CD4-positive, alpha-beta T cell treated with Interleukin-4 for 1 hour (primary cell): ENCODE measurements at regions not wholly inside any gene's neighbourhood (a gene's known extent, or its start where the extent isn't known, plus 50 kb on each side); places are given as distances from the start of the nearest gene placed in this dataset.
A peak's percentile ranks its signal among the peaks of the same experiment; 100 is the strongest.

Experiments used
- DNase-seq, 2 donors: peaks; one replicate each; pipeline ENCODE4 v3.0.0-alpha.2; 2020 to 2022

DNA sequence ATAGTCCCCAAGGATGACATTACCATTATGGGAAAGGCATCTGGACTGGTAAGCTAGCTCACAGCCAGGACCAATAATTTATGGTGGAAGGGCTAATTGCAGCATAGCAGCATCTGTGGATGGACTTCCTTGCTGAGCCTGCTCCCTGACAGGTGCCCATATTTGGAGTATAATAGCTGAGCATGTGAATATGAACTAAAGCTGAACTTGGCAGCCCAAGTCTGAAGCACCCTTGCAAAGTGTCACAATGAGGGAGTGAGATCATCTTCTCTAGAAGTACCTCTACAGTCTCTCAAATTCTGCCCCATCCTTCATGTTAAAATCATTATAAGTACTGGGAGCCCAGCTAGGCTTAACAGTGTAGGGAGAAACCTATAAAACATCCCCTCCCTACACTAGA lies 128.2 kb upstream of the INPP4B start:
- no peak for DNase-seq

DNA sequence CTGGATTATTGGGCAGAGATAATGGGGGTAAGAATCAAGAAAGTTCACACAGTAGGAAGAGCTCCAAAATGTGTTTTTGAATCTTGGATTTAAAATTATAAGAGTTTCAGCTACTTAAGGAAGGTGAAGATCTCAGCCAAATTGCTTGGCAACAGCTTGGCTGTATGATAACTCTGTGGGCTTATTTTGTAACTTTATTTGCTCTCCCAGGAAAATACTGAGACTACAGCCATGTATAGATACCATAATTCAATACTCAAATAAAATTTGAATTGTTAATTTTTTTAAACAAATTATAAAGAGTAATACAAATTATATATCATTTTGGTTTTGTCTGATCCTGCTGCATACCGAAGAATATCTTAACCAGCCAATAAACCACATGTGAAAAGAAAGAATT lies 129.5 kb upstream of the INPP4B start:
- DNase-seq: no peak

DNA sequence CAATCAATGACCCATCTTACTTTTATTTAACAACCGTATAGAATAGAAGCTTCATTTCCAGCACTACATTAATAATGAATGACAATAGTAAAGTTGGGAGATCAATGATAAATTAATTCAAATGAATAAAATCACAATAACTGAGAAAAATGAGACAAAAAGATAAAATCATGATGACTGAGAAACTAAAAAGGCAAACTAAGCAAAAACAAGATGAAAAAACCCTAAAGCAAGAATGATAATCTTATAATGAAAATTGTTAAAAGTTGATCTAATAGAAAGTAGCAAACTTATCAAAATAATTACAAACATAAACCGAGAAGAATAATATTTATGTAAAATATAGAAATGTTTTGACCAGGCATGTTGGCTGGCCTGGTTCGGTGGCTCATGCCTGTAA lies 130.4 kb upstream of the INPP4B start:
- DNase-seq: no peak

DNA sequence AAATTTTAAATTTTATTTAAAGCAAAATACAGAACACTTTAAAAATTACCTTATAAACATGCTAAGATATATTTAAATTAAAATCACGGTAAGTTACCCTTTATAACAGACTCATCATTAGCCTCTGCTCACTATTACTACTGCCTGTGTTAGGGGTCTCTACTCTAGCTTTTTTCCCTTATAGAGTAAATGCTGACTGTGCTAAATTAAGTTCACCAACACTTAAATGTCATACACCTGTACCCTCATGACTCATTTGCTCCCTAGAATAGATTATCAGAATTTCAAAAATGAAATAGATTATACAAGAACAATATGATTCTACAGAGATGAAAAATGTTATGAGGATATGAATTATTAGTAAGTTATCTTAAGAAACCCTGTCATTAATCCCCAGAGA lies 131.1 kb upstream of the INPP4B start:
- no peak for DNase-seq

DNA sequence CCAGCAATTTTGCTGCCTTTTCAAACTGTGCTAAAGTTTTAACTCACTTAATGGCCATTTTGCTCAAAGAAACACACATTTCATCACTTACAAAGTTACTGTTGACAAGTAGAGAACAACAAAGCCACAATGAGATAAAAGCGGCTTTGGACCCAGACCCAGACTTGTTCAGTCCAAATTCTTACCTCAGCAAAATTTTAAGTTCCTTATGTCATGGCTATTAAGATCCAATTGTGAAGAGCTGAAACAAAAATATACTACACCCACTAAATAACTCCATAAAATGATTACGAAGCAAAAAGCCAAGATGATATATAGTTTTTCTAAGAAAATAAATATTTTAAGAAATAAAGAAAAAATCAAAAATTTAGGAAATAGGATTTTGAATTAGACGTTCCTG lies 137.0 kb upstream of the INPP4B start:
- DNase-seq: no peak

DNA sequence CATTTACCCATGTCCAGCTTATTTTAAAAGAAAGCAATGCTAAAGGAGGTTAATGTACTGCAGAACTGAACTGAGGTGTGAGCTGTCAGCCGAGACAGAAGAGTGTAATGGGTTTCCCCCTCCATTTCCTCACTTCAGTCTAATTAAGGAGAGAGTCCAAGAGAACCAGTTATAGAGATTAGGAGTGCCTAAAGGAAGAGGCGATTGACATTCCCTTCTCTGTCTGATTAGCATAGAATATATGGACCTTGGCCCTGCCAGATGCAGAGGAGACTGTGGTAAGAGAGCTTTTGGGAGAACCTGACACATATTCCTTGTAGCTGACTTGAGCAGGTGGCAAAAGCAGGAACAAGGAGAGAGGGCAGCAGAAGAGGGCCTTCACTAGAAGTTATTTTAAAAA lies 137.5 kb upstream of the INPP4B start:
- no peak for DNase-seq

DNA sequence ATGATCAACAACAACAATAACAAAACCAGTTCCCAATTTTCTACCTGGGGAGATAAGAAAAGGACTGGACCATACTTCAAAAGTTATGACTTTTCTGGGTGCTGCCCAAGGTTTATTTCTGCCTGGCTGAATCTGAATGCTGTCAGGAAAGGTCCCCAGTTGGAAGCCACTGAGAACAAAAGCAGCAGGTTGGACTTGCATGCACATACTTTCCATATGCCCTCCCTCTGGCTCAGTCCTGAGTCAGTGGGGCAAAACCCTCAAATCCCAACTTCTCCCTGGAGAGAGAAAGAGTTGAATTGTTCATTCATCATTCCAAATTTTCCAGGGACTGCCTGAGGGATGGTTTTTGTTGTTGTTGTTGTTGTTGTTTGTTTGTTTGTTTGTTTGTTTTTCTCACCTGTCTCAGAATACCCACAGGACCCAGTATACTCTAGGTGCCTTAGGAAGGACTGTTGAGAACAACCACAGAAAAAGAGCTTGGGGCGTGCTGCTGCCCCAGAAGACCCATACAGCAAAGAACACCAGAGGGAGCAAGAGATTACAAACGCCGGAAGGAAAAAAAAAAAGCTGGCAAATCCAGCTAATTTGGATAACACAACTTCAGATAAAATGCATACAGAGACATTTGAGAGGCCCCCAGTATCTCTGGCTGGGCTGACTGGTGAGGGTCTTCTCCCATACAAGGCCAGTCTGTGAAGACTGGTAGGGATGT lies 138.9 kb upstream of the INPP4B start:
- DNase-seq: no peak

DNA sequence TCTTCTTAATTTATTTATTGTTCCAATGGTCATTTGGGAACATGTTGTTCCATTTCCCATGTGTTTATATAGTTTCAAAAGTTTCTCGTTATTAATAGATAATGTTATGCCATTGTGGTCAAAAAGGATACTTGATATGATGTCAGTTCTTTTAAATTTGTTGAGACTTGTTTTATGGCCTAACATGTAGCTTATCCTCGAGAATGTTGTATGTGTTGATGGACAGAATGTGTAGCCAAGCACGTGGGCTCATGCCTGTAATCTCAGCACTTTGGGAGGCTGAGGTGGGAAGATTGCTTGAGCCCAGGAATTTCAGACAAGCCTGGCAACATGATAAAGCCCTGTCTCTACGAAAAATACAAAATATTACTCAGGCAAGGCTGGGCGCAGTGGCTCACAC lies 168.5 kb upstream of the USP38 start:
- DNase-seq: no peak

DNA sequence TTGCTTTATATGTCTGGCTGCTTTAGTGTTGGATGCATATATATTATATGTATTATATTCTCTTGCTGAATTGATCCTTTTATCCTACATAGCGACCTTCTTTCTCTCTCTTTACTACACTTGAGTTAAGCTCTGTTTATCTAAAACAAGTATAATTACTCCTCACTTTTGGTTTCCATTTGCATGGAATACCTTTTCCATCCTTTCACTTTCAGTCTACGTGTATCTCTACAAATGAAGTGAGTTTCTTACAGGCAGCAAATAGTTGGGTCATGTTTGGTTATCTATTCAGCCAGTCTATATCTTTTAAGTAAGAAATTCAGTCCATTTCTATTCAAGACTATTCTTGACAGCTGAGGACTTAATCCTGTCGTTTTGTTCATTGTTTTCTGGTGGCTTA lies 167.5 kb upstream of the USP38 start:
- DNase-seq: no peak

DNA sequence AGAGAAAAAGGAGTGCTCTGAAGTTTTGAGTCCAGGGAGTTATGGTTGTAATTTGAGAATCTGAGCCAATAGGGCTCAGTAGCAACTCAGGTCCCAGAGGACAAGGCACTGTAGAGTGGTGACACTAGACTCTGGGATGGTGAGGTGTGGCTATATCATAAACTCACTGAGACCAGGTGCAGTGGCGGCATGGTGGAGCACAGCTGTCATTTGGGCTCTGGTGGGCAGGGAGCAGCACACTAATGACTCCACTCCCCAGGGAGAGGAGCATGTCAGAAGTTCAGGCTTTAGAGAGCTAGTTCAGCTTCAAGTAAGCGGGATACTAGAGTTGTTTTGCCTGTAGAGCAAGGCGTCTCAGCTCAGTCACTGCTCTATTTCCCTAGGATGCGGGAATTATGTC lies 165.4 kb upstream of the USP38 start:
- no peak for DNase-seq

DNA sequence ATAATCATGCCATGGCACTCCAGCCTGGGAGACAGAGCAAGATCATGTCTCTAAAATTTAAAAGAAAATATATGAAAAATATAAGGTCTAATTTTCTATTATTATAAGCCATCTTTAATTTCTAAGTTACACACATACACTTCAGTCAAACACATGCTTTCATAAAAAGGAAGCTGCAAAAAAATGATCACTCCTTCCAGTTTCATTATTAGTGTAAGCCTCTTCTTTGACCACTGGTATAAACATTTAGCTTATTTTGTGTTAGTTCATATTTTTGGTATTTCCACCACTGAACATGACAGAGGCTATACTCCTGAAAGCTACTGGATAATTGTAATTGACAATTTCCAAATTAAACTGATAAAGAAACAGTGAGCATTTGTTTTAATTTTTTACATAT lies 163.3 kb upstream of the USP38 start:
- peak in 1 of 2 donors; percentile 2 for DNase-seq

DNA sequence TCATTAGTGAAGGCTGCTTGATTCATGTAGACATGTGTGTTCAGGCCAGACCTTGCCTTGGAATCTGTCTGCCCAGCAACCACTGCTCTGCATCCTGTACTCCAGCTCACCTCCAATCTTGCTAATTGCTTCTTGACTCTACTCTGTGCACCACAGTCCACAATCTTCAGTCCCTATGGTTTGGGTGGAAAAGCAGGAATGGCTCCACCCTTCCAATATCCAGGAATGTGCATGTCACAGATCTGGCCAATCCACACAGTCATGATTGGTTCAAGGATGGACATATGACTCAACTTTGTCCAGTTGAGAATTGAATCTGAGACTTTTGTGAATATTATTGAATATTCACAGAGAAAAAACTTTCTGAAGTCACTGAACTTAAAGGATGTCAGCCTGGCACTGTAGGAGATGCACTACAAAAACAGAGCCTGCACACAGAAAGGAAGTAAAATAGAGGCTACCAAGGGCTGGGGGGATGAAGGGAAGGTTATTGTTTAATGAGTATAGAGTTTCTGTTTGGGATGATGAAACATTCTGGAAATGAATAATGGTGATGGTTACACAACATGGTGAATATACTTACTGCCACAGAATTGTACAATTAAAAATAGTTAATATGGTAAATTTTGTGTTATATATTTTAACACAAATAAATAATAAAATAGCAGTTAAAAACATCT lies 161.3 kb upstream of the USP38 start:
- DNase-seq: no peak

DNA sequence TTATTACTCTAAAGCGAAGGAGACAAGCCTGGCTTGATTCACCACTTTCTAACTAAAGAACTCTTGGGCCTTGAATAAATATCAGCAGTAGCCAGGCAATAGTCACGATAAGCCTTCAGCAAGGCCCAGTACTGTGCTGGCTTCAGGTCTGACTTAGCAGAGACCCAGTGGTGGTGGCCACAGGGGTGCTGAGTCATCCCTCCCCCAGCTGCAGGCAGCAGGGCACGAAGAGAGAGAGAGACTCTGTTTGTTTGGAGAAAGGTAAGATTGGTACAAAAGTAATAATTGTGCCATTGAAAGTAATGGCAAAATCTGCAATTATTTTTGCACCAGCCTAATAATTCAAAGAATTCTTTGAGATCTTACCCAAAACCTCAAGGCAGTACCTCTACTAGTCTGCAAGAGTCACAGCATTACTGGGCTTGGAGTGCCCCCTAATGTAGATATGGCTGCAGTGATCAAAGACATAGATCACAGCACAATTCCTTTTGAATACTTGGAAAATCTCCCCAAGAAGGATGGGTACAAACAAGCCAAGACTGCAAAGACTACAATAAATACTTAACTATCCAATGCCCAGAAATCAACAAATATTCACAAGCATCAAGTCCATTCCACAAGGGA lies 159.5 kb upstream of the USP38 start:
- no peak for DNase-seq

DNA sequence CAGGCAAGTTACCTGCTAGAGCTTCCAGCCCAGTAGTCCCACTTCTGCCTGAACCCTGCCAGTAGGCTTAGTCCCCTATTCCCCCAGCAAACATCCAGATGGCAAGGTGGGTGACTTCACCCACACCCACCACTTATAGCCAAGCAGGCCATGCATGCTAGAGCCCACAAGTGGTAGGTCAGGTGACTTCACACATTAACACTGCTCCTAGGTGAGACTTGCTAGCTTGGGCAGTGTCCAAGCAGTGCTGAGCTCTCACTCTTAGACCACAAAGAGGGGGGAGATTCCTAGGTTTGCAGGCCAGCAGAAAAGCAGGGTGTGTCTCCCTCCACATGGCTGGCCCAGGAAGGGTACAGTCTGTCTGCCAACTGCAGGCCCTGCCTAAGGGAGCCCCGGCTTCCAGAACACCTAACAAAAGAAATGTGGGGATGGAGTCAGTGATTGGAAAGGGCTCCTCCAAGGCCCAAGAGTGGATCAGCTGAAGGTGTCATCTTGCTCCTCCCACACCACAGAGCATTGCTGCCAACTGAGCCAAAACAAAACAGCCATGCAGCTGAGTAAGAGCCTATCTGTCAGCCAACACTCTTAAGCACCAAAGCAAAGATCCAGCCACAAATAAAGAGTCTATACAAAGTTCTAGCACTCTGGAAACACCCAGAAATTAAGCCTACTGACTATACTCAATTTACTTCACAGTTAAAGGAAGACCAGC lies 158.1 kb upstream of the USP38 start:
- DNase-seq: no peak

DNA sequence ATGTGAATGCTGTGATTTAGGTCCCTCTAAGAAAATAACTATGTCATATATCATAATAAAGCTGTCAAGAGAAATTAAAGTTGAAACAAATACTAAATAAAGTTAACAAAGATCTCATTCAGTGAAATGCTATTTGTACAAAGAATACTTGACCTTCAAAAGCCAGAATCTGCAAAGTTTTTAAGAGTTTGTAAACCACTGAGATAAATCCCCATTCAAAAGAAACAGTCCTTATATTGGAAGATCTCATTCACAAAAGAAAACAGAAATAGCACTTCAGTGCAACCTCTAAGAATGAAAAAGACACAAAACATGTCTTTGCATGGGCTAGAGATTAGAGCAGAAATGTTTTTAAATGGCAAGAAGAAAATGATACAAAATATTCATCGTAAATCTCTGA lies 149.1 kb upstream of the USP38 start:
- no peak for DNase-seq

DNA sequence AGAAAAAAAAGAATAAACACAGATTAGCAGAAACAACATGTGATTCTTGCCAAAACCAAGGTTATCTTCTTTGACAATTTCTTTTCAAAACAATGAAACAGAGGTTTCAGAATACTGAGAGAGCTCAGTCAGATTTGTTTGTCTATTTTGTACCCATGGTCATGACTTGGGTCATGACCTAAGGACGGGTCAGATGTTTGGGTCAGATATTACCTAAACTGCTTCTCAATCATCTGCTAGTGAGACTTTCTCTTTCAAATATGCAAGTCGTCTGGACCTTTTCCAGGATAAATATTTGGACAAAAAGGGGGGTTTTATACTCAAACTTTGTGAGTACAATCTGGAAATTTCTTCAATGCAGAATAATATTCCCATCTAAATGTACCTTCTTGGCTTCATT lies 148.3 kb upstream of the USP38 start:
- no peak for DNase-seq

DNA sequence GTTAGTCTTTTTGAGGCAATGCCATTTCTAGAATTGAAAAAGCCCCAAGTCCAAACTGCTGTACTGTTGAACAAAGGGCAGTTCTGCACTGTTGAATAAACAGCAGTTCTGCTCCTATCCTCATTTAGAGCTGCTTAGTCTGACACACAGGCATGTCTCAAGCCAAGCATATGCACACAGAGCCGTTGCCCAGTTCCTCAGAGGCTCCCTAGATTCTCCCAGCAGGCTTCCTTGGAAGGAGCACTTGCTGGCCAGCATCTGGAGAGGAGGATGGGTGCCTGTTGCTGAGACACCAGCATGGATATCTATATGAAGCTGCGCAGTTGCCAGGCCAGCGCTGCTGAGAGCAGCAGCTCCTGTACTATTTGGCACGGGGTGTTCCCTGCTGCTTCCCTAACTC lies 138.3 kb upstream of the USP38 start:
- DNase-seq: no peak

DNA sequence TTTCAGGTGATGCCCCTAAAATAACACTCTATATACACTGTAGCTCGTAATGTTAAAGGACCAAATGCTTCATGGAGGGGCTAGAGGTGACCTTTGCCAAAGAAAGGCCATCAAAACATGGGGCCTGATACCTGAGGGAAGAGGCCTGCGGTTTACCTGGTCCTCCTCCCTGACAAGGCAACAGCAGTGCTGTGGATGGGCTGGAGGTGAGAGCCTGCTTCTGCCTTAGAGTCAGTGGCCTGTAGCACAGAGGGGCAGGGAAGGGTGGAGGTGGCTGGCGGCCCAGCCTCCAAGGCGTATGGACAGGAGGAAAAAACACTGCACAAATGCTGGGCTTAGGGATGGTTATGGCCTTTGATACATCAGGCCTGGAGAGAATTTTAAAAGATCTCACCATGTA lies 137.8 kb upstream of the USP38 start:
- no peak for DNase-seq

DNA sequence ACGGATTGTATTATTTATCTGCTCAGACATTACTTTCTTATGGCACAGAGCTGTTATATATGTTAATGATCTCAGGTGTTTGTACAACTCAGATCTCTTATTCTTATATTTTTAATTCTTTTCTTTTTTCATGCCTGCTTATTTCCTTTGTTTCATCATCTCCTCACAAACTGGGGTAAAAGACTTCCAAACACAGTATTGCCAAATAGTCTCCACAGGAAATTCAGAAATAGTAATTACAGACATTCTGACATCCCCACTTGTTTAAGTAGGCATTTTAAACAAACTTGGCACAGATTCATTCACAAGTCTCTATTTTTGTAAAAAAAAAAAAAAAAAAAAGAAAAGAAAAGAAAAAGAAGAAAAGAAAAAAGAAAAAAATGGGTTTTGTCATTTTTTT lies 129.7 kb upstream of the USP38 start:
- DNase-seq: no peak

DNA sequence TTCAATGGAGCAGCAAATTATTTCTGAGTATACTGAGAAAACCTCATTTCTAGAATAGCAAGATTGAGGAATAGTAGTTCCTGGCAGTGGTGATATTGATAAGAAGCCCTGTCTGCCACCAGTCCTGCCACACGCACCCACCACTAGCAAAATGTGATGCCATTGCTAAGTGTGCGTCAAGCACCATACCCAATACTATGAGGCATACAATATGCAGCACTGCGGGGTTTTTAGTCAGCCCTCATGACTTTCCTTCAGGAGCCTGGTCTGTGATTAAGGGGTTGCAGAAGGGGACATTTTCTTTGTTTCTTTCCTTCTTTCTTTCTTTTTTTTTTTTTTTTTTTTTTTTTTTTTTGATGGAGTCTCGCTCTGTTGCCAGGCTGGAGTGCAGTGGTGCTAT lies 128.7 kb upstream of the USP38 start:
- DNase-seq: no peak

DNA sequence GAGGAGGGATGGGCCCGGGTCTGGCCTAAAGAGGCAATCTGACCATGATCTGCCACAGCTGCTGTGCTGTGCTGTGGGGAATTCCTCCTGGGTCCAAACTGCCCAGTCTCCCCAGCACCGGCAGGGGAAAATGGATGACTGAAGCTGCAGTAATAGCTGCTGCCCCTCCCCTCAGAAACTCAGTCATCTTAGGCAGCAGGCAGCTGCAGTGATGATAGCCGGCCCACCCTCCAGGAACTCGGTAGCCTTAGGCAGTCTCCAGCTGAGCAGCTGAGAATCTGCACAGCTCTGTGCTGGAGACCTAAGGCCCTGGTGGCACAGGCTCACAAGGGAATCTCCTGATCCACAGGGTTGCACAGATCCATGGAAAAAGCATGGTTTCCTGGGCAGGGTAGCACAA lies 113.4 kb upstream of the USP38 start:
- DNase-seq: no peak

DNA sequence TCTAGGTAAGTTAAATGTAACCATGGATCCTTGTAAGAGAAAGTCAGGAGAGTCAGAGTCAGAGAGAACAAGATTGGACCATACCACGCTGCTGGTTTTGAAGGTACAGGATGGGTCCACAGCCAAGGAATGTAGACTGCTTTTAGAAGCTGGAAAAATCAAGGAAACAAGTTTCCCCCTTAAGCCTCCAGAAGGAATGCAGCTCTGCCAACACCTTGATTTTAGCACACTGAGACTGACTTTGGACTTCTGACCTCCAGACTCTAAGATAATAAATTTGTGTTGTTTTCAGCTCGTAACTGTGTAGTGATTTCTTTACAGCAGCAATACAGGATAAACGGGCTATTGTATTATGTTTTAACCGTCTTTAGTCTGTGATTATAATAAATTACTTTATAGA lies 108.0 kb upstream of the USP38 start:
- no peak for DNase-seq

DNA sequence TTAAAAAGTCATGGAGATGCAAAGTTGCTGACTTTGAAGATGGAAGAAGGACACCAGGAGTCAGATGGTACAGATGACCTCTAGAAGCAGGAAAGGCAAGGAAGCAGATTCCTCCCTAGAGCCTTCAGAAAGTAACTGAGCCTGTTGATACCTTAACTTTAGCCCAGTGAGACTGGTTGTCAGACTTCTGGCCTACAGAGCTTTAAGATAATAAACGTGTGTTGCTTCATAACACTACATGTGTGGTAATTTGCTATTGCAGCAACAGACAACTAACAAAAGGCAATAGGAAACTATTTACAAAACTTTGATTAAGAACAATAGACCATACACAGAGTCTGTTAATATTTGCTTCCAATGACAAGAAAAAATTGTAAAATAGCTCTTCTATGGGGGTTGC lies 102.0 kb upstream of the USP38 start:
- no peak for DNase-seq
